ENCODE measurements at regions not wholly inside any gene's neighbourhood (a gene's known extent, or its start where the extent isn't known, plus 50 kb on each side); places are given as distances from the start of the nearest gene placed in this dataset.

DNA sequence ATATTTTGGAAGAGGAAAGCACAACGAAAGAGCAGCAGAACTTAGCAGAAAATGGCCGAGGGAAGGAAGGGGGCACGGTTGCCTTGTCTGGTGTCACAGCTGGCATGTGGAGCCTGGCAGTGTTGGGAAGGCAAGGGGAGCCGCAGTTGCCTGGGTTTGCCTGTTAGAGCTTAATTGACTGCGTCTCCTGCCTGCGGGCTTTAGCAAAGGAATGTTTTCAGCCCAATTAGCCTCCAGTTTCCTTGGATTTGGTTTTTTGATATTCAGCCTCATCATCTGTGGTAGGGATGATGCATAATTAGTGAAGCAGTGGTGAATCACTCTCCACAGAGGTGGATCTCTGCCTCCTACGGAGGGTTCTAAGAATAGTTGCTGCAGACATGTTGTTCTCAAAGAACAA, 832.6 kb downstream of the QKI start:
- DNase-seq (ENCODE audit: low read depth): no peak
- TF ChIP-seq, protein P1, sequence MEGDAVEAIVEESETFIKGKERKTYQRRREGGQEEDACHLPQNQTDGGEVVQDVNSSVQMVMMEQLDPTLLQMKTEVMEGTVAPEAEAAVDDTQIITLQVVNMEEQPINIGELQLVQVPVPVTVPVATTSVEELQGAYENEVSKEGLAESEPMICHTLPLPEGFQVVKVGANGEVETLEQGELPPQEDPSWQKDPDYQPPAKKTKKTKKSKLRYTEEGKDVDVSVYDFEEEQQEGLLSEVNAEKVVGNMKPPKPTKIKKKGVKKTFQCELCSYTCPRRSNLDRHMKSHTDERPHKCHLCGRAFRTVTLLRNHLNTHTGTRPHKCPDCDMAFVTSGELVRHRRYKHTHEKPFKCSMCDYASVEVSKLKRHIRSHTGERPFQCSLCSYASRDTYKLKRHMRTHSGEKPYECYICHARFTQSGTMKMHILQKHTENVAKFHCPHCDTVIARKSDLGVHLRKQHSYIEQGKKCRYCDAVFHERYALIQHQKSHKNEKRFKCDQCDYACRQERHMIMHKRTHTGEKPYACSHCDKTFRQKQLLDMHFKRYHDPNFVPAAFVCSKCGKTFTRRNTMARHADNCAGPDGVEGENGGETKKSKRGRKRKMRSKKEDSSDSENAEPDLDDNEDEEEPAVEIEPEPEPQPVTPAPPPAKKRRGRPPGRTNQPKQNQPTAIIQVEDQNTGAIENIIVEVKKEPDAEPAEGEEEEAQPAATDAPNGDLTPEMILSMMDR (IDR thresholded peaks at IDR 0.05; ENCODE audit: low read length, missing control alignments): no peak
- no peak overlapping the region for H3K4me3 ChIP-seq (replicated peaks; ENCODE audit: low read depth, low read length)

DNA sequence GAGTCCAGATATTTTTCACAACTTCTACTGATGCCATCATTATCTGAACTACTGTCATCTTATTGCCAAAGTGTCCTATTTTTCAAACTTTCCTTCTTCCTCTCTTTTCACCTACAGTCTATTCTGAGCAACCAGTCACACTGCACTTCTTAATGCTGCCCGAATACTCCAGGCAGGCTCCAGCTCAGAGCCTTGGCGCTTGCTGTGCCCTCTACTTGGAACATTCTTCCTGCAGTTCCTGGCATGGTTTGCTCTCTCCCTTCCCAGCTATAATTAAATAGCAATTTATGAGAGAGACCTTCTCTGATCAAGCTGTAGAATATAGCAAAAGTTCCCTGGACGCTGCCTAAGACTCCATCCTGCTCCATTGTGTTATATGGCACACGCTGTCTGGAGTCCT, 831.6 kb downstream of the QKI start:
- no peak for DNase-seq (ENCODE audit: low read depth)
- TF ChIP-seq, protein P1 (IDR thresholded peaks at IDR 0.05; ENCODE audit: low read length, missing control alignments): no peak
- H3K4me3 ChIP-seq (replicated peaks; ENCODE audit: low read depth, low read length): no peak overlapping the region

DNA sequence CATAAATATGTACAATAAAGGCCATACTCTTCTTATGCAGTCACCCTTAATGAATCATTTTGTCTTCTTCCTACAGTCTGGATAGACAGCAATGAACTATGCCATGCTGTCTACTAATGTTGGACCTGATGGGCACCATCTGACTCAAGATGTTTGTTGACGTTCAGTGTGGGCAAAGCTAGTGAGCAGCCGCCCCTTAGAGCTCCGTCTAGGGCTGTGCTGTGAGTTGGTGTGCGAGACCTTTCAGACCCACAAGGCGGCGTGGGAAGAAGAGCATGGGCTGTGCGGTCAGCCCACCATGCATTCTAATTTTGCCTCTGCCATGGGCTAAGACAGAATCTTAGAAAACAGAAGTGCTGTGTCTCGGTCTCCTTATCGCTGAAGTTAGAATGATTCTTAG, 829.4 kb downstream of the QKI start:
- TF ChIP-seq, protein P1 (IDR thresholded peaks at IDR 0.05; ENCODE audit: low read length, missing control alignments): no peak
- no peak overlapping the region for H3K4me3 ChIP-seq (replicated peaks; ENCODE audit: low read depth, low read length)
- no peak for DNase-seq (ENCODE audit: low read depth)

DNA sequence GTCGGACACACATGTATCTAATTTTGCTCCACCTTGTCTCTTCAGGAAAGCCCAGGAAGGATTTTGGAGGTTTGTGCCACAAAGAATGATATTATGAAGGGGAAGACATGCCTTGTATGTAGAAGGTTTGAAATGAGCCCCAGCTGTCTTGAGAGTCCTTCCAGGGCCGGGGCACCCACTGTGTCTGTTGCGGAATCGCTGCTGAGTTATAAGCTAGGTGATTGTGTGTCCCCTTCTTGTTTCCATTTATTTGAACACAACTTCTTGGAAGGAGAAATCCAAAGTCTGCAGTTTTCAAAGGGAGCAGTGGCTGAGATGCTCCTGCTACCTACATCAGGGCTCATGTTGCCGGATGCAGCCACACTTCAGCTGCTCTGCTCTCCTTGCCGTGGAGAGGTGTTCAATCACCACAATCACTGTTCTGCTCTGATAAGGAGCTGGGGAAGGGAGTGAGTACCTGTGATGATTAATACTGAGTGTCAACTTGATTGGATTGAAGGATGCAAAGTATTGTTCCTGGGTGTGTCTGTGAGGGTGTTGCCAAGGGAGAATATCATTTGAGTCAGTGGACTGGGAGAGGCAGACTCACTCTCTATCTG, 828.6 kb downstream of the QKI start:
- no peak overlapping the region for H3K4me3 ChIP-seq (replicated peaks; ENCODE audit: low read depth, low read length)
- no peak for DNase-seq (ENCODE audit: low read depth)
- TF ChIP-seq, protein P1 (IDR thresholded peaks at IDR 0.05; ENCODE audit: low read length, missing control alignments): no peak

DNA sequence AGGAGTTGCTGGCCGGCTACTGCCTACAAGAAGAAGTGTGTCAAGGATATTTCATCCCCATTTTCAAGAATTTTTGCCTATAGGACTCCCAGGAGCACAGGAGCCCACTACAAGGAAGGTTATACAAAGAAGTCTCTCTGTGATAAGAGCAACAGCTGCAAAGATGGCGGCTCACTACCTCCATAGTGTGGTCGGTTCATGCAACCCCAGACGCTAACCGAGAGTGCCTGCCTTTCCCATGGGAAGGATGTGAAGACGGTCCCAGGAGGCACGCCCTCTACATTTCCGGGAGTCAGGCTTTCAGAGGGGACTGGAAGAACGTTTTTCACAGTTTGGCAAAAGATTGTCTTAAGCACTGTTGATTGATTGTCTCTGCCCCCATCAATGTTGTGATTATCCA, 816.3 kb downstream of the QKI start:
- no peak overlapping the region for H3K4me3 ChIP-seq (replicated peaks; ENCODE audit: low read depth, low read length)
- DNase-seq (ENCODE audit: low read depth): no peak
- TF ChIP-seq, protein P1 (IDR thresholded peaks at IDR 0.05; ENCODE audit: low read length, missing control alignments): no peak

DNA sequence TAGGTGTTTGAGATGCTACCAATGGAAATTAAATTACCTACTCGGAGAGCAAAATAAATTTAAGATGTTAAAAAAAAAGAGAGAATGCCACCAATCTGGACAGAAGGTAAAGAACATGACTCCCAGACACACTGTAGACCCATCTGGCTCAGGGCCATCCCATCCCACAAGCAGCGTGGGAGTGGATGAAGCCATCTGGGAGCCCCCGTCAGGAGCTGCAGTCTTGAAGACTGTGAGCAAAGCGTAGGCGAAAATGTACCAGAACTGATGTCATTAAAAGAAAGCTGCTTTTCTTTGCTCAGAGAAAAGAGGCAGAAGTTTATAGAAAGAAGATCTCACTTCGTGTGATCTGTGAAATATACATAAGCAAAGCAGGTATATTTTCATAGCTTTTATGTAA, 815.7 kb downstream of the QKI start:
- no peak for DNase-seq (ENCODE audit: low read depth)
- TF ChIP-seq, protein P1 (IDR thresholded peaks at IDR 0.05; ENCODE audit: low read length, missing control alignments): no peak

DNA sequence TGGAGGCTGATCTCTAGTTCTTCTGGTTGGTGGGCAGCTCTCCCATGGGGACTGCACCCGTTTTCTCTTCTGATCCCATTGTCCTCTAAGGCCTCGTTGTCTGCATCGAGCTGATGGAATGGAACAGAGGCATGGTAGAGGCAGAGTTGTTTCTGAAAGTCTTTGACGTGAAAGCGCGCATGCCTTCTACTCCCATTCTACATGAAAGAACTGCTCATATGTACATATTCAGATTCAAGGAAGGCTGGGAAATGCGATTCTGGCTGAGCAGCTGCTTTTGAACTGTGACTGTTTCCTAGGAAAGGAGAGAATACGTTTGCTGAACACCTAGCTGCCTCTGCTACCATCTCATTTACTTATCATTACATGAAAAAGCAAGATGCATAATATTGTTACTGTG, 815.2 kb downstream of the QKI start:
- DNase-seq (ENCODE audit: low read depth): no peak
- no peak overlapping the region for H3K4me3 ChIP-seq (replicated peaks; ENCODE audit: low read depth, low read length)
- TF ChIP-seq, protein P1 (IDR thresholded peaks at IDR 0.05; ENCODE audit: low read length, missing control alignments): no peak

More for the DNA sequence above, 815.7 kb downstream of the QKI start:
- H3K4me3 ChIP-seq (replicated peaks; ENCODE audit: low read depth, low read length): no peak overlapping the region
